Right atrium auricular region (tissue), 2 donors: ENCODE measurements at regions not wholly inside any gene's neighbourhood (a gene's known extent, or its start where the extent isn't known, plus 50 kb on each side); places are given as distances from the start of the nearest gene placed in this dataset.

ENCODE experiments used
- DNase-seq: peaks from one replicate; pipeline ENCODE4 v3.0.0-alpha.2; 2019; ENCODE audit warnings: low spot score
- H3K27ac ChIP-seq, 2 donors: fragments of 200-600 bp; sonication (generic); 1 replicate in 1 of 2; 2 replicates in 1 of 2; pipeline ENCODE4 v1.5.1; 2016 to 2019
- H3K27me3 ChIP-seq, 2 donors: fragments of 200-600 bp; sonication (generic); one replicate each; pipeline versions ENCODE4 v1.5.1 to v1.6.0; 2017 to 2019
- H3K36me3 ChIP-seq: fragments of 200-600 bp; sonication (generic); one replicate; pipeline ENCODE4 v1.5.1; 2016
- H3K4me1 ChIP-seq, 2 donors: fragments of 200-600 bp; sonication (generic); one replicate each; pipeline versions ENCODE4 v1.5.1 to v1.6.0; 2017 to 2019
- H3K4me3 ChIP-seq, 2 donors: fragments of 200-600 bp; sonication (generic); 1 replicate in 1 of 2; 2 replicates in 1 of 2; pipeline ENCODE4 v1.5.1; 2017 to 2019; ENCODE audit warnings: mild to moderate bottlenecking in 1 of 2, moderate library complexity in 1 of 2
- H3K9me3 ChIP-seq, 2 donors: fragments of 200-600 bp; sonication (generic); one replicate each; pipeline ENCODE4 v1.5.1; 2019
- TF ChIP-seq, protein P1 (sequence below), 2 donors: fragments of 200-600 bp; sonication (generic); IDR thresholded peaks; one replicate each; pipeline ENCODE4 v1.5.1; 2019; ENCODE audit warnings: antibody characterized with exemption in 2 of 2

- TF ChIP-seq, protein P1, sequence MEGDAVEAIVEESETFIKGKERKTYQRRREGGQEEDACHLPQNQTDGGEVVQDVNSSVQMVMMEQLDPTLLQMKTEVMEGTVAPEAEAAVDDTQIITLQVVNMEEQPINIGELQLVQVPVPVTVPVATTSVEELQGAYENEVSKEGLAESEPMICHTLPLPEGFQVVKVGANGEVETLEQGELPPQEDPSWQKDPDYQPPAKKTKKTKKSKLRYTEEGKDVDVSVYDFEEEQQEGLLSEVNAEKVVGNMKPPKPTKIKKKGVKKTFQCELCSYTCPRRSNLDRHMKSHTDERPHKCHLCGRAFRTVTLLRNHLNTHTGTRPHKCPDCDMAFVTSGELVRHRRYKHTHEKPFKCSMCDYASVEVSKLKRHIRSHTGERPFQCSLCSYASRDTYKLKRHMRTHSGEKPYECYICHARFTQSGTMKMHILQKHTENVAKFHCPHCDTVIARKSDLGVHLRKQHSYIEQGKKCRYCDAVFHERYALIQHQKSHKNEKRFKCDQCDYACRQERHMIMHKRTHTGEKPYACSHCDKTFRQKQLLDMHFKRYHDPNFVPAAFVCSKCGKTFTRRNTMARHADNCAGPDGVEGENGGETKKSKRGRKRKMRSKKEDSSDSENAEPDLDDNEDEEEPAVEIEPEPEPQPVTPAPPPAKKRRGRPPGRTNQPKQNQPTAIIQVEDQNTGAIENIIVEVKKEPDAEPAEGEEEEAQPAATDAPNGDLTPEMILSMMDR (IDR thresholded peaks at IDR 0.05): peak; percentile 59 to 72
- no peak overlapping the region for H3K27ac ChIP-seq
- no peaks in the 10 kb centered on the region for H3K36me3 ChIP-seq
Measured at GRCh38 chr10:128859738-128860386, 607.2 kb upstream of the MGMT start.

GRCh38 chr10:128860574-128860973, 606.5 kb upstream of the MGMT start:
- H3K27ac ChIP-seq: no peak overlapping the region
- no peak overlapping the region for H3K4me3 ChIP-seq
- no peaks in the 10 kb centered on the region for H3K9me3 ChIP-seq
- H3K4me1 ChIP-seq: peaks cover 0 to 5% of the 10 kb centered on the region in 2 donors
- no peaks in the 10 kb centered on the region for H3K36me3 ChIP-seq
- no peaks in the 10 kb centered on the region for H3K27me3 ChIP-seq
- DNase-seq: peak; percentile 34
- TF ChIP-seq, protein P1 (IDR thresholded peaks at IDR 0.05): no peak

More at GRCh38 chr10:128859738-128860386, 607.2 kb upstream of the MGMT start:
- peaks cover 0 to 12% of the 10 kb centered on the region in 2 donors for H3K4me1 ChIP-seq
- peak; percentile 57 for DNase-seq
- H3K27me3 ChIP-seq: no peaks in the 10 kb centered on the region
- H3K4me3 ChIP-seq: no peak overlapping the region
- no peaks in the 10 kb centered on the region for H3K9me3 ChIP-seq

GRCh38 chr10:128861018-128861901, 605.8 kb upstream of the MGMT start:
- Histone ChIP-seq H3K27ac (no peak overlapping the region), H3K36me3 (no peaks in the 10 kb centered on the region), H3K27me3 (no peaks in the 10 kb centered on the region), H3K9me3 (no peaks in the 10 kb centered on the region), H3K4me3 (no peak overlapping the region), H3K4me1 (no peaks in the 10 kb centered on the region)
- peak; percentile 53 for DNase-seq
- TF ChIP-seq, protein P1 (IDR thresholded peaks at IDR 0.05): no peak

DNA sequence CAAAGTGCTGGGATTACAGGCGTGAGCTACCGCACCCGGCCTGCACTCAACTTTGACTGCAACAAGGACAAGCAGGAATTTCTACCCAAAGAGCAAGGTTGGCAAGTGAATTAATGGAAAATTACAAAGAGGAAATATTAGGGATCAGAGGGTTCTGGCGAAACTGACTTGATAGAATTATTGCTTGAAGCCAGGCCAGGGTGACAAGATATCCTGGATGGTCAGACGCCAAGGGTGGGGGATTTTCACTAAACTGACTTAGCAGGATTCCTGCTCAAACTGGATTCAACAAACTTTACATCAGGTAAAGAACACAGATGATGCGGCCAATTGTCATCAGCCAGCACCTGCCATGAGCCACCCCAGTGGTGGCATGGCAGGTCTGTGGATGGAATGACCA, 603.6 kb upstream of the MGMT start:
- DNase-seq: peak; percentile 28
- H3K4me1 ChIP-seq: no peaks in the 10 kb centered on the region
- no peaks in the 10 kb centered on the region for H3K27me3 ChIP-seq
- no peaks in the 10 kb centered on the region for H3K9me3 ChIP-seq
- TF ChIP-seq, protein P1 (IDR thresholded peaks at IDR 0.05): no peak
- H3K36me3 ChIP-seq: no peaks in the 10 kb centered on the region
- no peak overlapping the region for H3K4me3 ChIP-seq
- H3K27ac ChIP-seq: no peak overlapping the region

DNA sequence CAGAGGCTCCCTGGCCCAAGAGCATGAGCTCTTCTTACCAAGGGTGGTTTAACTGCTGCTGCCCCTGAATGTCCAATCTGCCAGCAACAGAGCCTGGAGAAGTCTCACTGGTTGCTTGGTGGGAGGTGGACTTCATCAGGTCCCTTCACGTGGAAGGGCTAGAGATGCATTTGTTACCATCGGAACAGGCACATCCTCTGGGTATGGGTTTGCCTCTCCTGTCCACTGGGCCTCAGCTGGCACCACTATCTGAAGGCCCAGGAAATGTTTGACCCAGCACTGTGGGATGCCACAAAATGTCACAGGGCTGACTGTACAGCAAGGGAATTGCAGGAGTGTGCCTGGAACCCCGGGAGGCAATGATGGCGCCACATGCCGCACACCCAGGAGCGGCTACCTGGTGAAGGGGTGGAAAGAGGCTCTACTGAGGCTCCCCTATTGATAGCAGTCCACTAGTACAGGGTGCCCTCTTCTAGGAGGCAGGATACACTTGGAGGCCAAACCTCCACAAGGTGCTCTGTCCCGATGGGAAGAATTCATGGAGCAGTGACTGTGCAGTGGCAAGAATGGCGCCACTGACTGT, 603.1 kb upstream of the MGMT start:
- Histone ChIP-seq H3K27ac (no peak overlapping the region), H3K27me3 (no peaks in the 10 kb centered on the region), H3K4me1 (peaks cover 0 to 5% of the 10 kb centered on the region in 2 donors), H3K4me3 (no peak overlapping the region), H3K36me3 (no peaks in the 10 kb centered on the region), H3K9me3 (no peaks in the 10 kb centered on the region)
- no peak for DNase-seq
- TF ChIP-seq, protein P1 (IDR thresholded peaks at IDR 0.05): no peak
